Colonic mucosa (tissue), 4 donors: ENCODE measurements at regions not wholly inside any gene's neighbourhood (a gene's known extent, or its start where the extent isn't known, plus 50 kb on each side); places are given as distances from the start of the nearest gene placed in this dataset.
"Not testable (repeated sequence)": the region's sequence is repeated elsewhere in the genome, so short reads cannot be mapped to it uniquely, and the experiment has no call there.

Experiments used
- DNase-seq: peaks from one replicate; pipeline ENCODE4 v3.0.0-alpha.2; 2020
- H3K27ac ChIP-seq: fragments of 200-600 bp; one replicate; pipeline ENCODE4 v1.8.0; 2021
- H3K27me3 ChIP-seq: fragments of 200-600 bp; one replicate; pipeline ENCODE4 v1.8.0; 2021
- H3K36me3 ChIP-seq: fragments of 200-600 bp; one replicate; pipeline ENCODE4 v1.8.0; 2021
- H3K4me1 ChIP-seq: fragments of 200-600 bp; one replicate; pipeline ENCODE4 v1.8.0; 2021; ENCODE audit warnings: mild to moderate bottlenecking
- H3K4me3 ChIP-seq: fragments of 200-600 bp; one replicate; pipeline ENCODE4 v1.8.0; 2021
- H3K9ac ChIP-seq, 2 donors: one replicate each; pipeline ENCODE4 v1.7.0; 2013; ENCODE audit warnings: control low read depth in 2 of 2, low read depth in 2 of 2, low read length in 2 of 2
- H3K9me3 ChIP-seq: fragments of 200-600 bp; one replicate; pipeline ENCODE4 v1.8.0; 2021
- intact Hi-C: fragments of 100-400 bp; cut with DNase I; formaldehyde crosslinking; loops from one replicate; pipeline ENCODE4 v1.14.1; 2022
- TF ChIP-seq, protein P1 (sequence below): fragments of 200-600 bp; IDR thresholded peaks from one replicate; pipeline ENCODE4 v1.8.0; 2022; ENCODE audit warnings: antibody characterized with exemption, mild to moderate bottlenecking
- donor health status: healthy.
- donor health status: DM: no; HTN: no; CAD: no.
- donor health status: DM: no; HTN: no; CAD: no.

DNA sequence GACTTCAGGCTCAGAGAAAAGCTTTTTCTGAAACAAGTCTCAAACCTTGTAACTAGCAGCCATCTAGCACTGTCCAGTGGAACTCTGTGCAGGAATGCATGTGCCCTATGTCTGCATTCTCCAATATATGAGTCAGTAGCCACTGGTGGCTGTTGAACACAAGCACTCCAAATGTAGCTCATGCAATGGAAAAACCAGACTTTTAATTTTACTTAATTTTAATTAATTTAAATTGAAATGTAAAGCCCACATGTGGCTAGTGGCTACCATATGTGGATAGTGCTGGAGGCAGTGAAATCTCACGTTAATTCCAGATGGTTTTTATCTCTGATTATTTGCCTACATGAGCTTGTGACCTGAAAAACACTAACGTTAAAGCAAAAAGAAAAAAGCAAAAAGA, 225.1 kb downstream of the GATA3 start:
- Histone ChIP-seq H3K27me3 (no peaks in the 10 kb centered on the region), H3K36me3 (no peaks in the 10 kb centered on the region), H3K9ac (no peak overlapping the region), H3K9me3 (no peaks in the 10 kb centered on the region), H3K4me1 (no peaks in the 10 kb centered on the region), H3K27ac (no peak overlapping the region), H3K4me3 (no peak overlapping the region)
- intact Hi-C loops, result no loop called here
- no peak for DNase-seq
- TF ChIP-seq, protein P1, sequence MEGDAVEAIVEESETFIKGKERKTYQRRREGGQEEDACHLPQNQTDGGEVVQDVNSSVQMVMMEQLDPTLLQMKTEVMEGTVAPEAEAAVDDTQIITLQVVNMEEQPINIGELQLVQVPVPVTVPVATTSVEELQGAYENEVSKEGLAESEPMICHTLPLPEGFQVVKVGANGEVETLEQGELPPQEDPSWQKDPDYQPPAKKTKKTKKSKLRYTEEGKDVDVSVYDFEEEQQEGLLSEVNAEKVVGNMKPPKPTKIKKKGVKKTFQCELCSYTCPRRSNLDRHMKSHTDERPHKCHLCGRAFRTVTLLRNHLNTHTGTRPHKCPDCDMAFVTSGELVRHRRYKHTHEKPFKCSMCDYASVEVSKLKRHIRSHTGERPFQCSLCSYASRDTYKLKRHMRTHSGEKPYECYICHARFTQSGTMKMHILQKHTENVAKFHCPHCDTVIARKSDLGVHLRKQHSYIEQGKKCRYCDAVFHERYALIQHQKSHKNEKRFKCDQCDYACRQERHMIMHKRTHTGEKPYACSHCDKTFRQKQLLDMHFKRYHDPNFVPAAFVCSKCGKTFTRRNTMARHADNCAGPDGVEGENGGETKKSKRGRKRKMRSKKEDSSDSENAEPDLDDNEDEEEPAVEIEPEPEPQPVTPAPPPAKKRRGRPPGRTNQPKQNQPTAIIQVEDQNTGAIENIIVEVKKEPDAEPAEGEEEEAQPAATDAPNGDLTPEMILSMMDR, result no peak

DNA sequence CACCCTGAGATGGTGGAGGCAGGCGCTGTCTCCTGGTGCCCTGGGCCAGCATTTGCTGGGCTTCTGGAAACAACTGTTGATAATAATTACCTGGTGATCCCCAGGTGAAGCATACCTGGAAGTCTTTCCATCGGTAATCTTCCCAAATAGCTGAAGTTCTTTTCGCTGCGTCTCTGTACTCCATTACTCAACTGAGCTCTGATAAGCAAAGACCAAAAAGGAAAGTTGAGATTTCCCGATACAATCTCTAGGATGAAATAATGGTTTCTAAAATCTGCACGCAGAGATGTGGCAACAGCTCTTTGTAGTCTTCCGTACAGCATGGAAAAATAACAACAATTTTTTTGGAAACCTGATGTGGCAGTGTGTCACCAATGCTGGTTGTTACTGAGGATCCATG, 226.5 kb downstream of the GATA3 start:
- Histone ChIP-seq H3K36me3 (no peaks in the 10 kb centered on the region), H3K27ac (no peak overlapping the region), H3K9ac (no peak overlapping the region), H3K4me1 (no peaks in the 10 kb centered on the region), H3K9me3 (no peaks in the 10 kb centered on the region), H3K27me3 (no peaks in the 10 kb centered on the region), H3K4me3 (no peak overlapping the region)
- TF ChIP-seq, protein P1, result no peak
- intact Hi-C loops, result no loop called here
- no peak for DNase-seq

DNA sequence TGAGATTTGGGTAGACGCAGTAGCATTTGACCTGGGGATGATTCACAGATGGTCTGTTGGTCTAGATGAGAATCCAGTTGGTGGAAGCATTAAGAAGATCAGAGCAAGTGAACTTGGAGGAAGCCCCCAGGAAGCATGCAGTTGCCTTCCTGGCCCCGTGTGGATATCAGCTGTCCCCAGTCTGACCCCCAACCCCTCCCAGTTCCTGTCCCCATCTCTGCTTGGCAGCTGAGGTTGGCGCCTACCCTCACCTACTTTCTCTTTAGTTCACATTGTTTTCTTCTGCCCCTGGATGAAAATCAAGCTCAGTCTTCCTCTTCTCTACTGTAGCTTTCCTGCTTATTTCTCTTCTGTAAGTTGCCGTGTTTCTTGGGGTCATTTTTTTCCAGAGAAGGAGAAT, 227.9 kb downstream of the GATA3 start:
- TF ChIP-seq, protein P1, result no peak
- intact Hi-C loops, result no loop called here
- DNase-seq, result no peak

DNA sequence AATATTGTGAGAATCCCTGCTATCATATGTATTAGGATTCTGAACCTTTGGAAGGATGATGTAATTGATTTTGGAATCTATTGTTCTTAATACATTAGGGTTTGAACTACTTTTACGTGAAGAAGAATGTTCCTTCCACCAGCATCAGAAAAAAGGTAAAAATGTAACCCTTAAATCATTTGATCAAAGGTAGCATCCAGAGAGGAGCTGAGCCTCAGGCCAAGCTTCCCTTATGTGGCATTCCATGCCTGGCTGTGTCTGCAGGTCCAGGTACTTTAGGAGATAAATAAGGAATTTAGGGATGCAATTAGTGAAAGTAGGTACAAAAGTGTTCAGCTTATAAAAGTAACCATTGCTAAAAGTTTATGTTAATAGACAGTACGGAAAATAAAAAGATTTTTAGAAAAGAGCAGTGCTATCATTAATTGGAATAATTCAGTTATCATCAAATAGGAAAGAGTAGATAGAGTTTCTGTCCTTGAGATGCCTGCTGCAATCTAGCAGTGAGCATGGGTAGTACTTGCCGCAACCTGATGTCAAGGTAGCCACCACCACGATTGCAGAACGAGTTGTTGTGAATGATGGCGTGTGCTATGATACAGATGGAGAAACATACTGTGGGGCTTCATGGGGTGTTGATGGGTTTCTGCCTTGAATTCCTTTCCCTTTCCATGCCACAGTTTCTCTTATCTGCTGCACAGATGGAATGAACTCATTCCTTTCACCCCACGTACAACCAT, 228.8 kb downstream of the GATA3 start:
- H3K4me3 ChIP-seq, result no peak overlapping the region
- no peak overlapping the region for H3K9ac ChIP-seq
- intact Hi-C loops, result no loop called here
- H3K36me3 ChIP-seq, result no peaks in the 10 kb centered on the region
- no peak for DNase-seq
- no peaks in the 10 kb centered on the region for H3K9me3 ChIP-seq
- no peaks in the 10 kb centered on the region for H3K27me3 ChIP-seq
- H3K4me1 ChIP-seq, result no peaks in the 10 kb centered on the region
- TF ChIP-seq, protein P1, result no peak
- no peak overlapping the region for H3K27ac ChIP-seq

More for the DNA sequence above, 227.9 kb downstream of the GATA3 start:
- Histone ChIP-seq H3K36me3 (no peaks in the 10 kb centered on the region), H3K4me3 (no peak overlapping the region), H3K9ac (no peak overlapping the region), H3K27ac (no peak overlapping the region), H3K9me3 (no peaks in the 10 kb centered on the region), H3K4me1 (no peaks in the 10 kb centered on the region), H3K27me3 (no peaks in the 10 kb centered on the region)

DNA sequence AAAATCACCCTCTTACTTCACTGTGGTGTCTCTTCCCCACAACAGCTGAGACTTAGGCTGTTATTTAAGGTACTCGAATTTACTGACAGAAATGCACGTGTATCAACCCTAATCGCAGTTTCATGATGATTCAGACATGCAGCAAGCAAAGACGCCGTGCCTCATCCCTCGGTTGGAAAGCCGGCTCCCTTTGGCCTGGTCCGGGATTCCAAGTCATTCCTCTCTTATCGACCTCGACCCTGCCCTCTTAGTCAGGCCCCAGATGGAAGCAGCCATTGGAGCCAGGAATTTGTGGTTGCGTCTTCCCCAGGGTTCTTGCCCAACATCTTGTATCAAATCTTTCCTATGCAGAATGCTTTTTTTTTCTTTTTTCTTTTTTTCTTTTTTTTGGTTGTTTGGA, 229.5 kb downstream of the GATA3 start:
- no peak overlapping the region for H3K9ac ChIP-seq
- no peak overlapping the region for H3K4me3 ChIP-seq
- no peak overlapping the region for H3K27ac ChIP-seq
- no peaks in the 10 kb centered on the region for H3K27me3 ChIP-seq
- H3K36me3 ChIP-seq, result no peaks in the 10 kb centered on the region
- intact Hi-C loops, result no loop called here
- no peak for DNase-seq
- TF ChIP-seq, protein P1, result no peak
- H3K4me1 ChIP-seq, result no peaks in the 10 kb centered on the region
- H3K9me3 ChIP-seq, result no peaks in the 10 kb centered on the region

DNA sequence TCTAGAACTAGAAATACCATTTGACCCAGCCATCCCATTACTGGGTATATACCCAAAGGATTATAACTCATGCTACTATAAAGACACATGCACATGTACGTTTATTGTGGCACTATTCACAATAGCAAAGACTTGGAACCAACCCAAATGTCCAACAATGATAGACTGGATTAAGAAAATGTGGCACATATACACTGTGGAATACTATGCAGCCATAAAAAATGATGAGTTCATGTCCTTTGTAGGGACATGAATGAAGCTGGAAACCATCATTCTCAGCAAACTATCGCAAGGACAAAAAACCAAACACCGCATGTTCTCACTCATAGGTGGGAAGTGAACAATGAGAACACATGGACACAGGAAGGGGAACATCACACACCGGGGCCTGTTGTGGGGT, 231.5 kb downstream of the GATA3 start:
- intact Hi-C loops, H3K27ac ChIP-seq: not testable (repeated sequence)

More for the DNA sequence above, 231.5 kb downstream of the GATA3 start:
- H3K4me1 ChIP-seq, H3K36me3 ChIP-seq, H3K9ac ChIP-seq, H3K4me3 ChIP-seq, DNase-seq, H3K9me3 ChIP-seq, H3K27me3 ChIP-seq: not testable (repeated sequence)
